C4-2B (cell line): ENCODE measurements at regions not wholly inside any gene's neighbourhood (a gene's known extent, or its start where the extent isn't known, plus 50 kb on each side); places are given as distances from the start of the nearest gene placed in this dataset.

Source experiments
- ZFX ChIP-seq: fragments of 450-650 bp; IDR thresholded peaks from 2 replicates; pipeline ENCODE4 v1.6.1; 2017
- TF ChIP-seq, protein P1 (sequence below): fragments of 450-650 bp; conservative IDR thresholded peaks from 2 replicates; pipeline ENCODE4 v1.5.1; 2017; ENCODE audit warnings: mild to moderate bottlenecking

DNA sequence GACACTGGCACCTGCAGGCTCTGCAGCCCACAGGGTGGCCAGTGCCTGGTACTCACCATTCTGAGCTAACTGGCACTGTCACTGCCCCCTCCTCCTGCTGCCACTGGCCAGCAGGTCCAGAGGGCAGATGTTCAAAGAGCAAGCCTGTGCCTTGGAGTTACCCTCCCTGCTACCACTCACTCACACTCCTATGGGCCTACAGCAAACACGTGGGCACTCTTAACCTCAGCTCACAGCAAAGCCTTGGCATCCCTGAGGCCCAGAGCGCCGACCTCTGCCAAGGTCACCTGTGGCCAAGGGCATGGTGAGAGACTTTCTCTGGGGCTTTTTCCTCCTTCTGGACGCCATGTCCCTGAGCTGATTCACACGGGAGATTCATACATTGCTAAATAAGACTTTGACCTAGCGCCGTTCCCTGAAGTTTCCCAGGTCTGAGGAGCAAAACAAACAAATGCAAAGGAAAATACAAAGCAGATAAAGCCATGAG lies 270.0 kb upstream of the PPP2R2D start:
- TF ChIP-seq, protein P1, sequence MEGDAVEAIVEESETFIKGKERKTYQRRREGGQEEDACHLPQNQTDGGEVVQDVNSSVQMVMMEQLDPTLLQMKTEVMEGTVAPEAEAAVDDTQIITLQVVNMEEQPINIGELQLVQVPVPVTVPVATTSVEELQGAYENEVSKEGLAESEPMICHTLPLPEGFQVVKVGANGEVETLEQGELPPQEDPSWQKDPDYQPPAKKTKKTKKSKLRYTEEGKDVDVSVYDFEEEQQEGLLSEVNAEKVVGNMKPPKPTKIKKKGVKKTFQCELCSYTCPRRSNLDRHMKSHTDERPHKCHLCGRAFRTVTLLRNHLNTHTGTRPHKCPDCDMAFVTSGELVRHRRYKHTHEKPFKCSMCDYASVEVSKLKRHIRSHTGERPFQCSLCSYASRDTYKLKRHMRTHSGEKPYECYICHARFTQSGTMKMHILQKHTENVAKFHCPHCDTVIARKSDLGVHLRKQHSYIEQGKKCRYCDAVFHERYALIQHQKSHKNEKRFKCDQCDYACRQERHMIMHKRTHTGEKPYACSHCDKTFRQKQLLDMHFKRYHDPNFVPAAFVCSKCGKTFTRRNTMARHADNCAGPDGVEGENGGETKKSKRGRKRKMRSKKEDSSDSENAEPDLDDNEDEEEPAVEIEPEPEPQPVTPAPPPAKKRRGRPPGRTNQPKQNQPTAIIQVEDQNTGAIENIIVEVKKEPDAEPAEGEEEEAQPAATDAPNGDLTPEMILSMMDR: no peak
- no peak for TF ChIP-seq ZFX
